ENCODE measurements at regions not wholly inside any gene's neighbourhood (a gene's known extent, or its start where the extent isn't known, plus 50 kb on each side); places are given as distances from the start of the nearest gene placed in this dataset.

DNA sequence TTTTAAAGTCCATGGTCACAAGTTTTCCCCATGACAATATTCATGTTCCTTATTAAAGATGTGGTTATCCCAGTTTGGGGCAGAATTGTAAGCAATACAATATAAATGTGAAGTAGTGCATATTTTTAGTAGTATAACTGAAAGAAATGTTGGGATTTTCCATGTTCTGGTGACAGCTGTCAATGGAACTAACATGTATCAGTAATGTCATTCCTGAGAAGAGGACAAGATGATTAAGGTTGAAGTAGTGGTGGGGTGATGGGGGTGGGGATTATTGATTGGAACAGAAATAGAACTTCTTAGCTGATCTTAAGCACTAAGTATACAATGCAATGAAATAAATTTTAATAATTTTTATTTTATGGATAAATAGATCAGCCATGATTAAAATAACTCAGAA, 81.6 kb downstream of the PDHA2 start:
- Histone ChIP-seq H3K9me1 (ENCODE audit: insufficient read depth, low read length) (no peaks in the 10 kb centered on the region), H3K27ac (ENCODE audit: insufficient read depth, low read length) (no peak overlapping the region), H3K4me1 (ENCODE audit: control insufficient read depth, insufficient read depth, low read length) (no peaks in the 10 kb centered on the region), H4K5ac (ENCODE audit: low read depth, low read length) (no peak overlapping the region), H3K4ac (ENCODE audit: low read depth, low read length) (no peak overlapping the region), H3K27me3 (ENCODE audit: control insufficient read depth, insufficient read depth, low read length) (no peaks in the 10 kb centered on the region), H2AK9ac (replicated peaks; ENCODE audit: low read depth, low read length, poor library complexity) (no peak overlapping the region), H3K4me2 (ENCODE audit: low read depth, low read length) (no peak overlapping the region), H3K18ac (ENCODE audit: low read depth, low read length) (no peak overlapping the region), H3K14ac (replicated peaks; ENCODE audit: low read depth, low read length) (no peak overlapping the region), H3K23ac (ENCODE audit: low read depth, low read length) (no peak overlapping the region), H3K56ac (ENCODE audit: extremely low read depth, insufficient read depth, low read length) (no peak overlapping the region), H2BK5ac (ENCODE audit: low read depth, low read length, poor library complexity, severe bottlenecking) (no peak overlapping the region), H3K9me3 (ENCODE audit: control insufficient read depth, insufficient read depth, low read length) (0 out of 2 replicates have a peak, but pooled peaks cover 2% of the 10 kb centered on the region), H4K91ac (ENCODE audit: insufficient read depth, low read depth, low read length) (no peak overlapping the region), H4K20me1 (ENCODE audit: insufficient read depth, low read length) (no peaks in the 10 kb centered on the region), H3K36me3 (ENCODE audit: control insufficient read depth, insufficient read depth, low read length) (no peaks in the 10 kb centered on the region), H2AFZ (replicated peaks; ENCODE audit: low read length, poor library complexity) (no peak overlapping the region), H2BK20ac (ENCODE audit: low read depth, low read length) (no peak overlapping the region), H4K8ac (ENCODE audit: low read depth in 2 of 2, low read length in 2 of 2) (no peak overlapping the region), H3K79me1 (ENCODE audit: low read depth in 1 of 2, low read length in 2 of 2) (no peaks in the 10 kb centered on the region), H2BK15ac (ENCODE audit: low read depth, low read length) (no peak overlapping the region), H2AK5ac (ENCODE audit: low read depth, low read length) (no peak overlapping the region), H2BK120ac (ENCODE audit: low read depth, low read length) (no peak overlapping the region), H3K4me3 (ENCODE audit: insufficient read depth, low read depth, low read length) (no peak overlapping the region), H3K9ac (ENCODE audit: low read depth, low read length) (no peak overlapping the region)
- no TSS peak for BruUV-seq (replicated peaks)
- TF ChIP-seq FOS (IDR thresholded peaks at IDR 0.05; ENCODE audit: low read depth, low read length) (no peak), BHLHE40 (IDR thresholded peaks at IDR 0.05; ENCODE audit: low read depth, low read length) (no peak), CEBPB (IDR thresholded peaks at IDR 0.05; ENCODE audit: low read depth, low read length) (no peak), NFE2L2 (IDR thresholded peaks at IDR 0.05; ENCODE audit: low read depth, low read length) (no peak), MAFK (IDR thresholded peaks at IDR 0.05; ENCODE audit: low read depth, low read length) (no peak), POLR2A (IDR thresholded peaks at IDR 0.05; ENCODE audit: low read depth, low read length) (no peak), CHD1 (IDR thresholded peaks at IDR 0.05; ENCODE audit: low read depth, low read length) (no peak), MXI1 (IDR thresholded peaks at IDR 0.05; ENCODE audit: borderline replicate concordance, low read depth, low read length) (no peak), RAD21 (IDR thresholded peaks at IDR 0.05; ENCODE audit: low read length) (no peak), RCOR1 (IDR thresholded peaks at IDR 0.05; ENCODE audit: insufficient replicate concordance, low read length) (no peak), RFX5 (IDR thresholded peaks at IDR 0.05; ENCODE audit: low read depth, low read length) (no peak), SMC3 (IDR thresholded peaks at IDR 0.05; ENCODE audit: low read depth, low read length) (no peak), MAZ (IDR thresholded peaks at IDR 0.05; ENCODE audit: borderline replicate concordance, low read depth, low read length) (no peak)
- TF ChIP-seq, protein P1, sequence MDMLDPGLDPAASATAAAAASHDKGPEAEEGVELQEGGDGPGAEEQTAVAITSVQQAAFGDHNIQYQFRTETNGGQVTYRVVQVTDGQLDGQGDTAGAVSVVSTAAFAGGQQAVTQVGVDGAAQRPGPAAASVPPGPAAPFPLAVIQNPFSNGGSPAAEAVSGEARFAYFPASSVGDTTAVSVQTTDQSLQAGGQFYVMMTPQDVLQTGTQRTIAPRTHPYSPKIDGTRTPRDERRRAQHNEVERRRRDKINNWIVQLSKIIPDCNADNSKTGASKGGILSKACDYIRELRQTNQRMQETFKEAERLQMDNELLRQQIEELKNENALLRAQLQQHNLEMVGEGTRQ (IDR thresholded peaks at IDR 0.05; ENCODE audit: low read depth, low read length), result no peak
- TF ChIP-seq, protein P2, sequence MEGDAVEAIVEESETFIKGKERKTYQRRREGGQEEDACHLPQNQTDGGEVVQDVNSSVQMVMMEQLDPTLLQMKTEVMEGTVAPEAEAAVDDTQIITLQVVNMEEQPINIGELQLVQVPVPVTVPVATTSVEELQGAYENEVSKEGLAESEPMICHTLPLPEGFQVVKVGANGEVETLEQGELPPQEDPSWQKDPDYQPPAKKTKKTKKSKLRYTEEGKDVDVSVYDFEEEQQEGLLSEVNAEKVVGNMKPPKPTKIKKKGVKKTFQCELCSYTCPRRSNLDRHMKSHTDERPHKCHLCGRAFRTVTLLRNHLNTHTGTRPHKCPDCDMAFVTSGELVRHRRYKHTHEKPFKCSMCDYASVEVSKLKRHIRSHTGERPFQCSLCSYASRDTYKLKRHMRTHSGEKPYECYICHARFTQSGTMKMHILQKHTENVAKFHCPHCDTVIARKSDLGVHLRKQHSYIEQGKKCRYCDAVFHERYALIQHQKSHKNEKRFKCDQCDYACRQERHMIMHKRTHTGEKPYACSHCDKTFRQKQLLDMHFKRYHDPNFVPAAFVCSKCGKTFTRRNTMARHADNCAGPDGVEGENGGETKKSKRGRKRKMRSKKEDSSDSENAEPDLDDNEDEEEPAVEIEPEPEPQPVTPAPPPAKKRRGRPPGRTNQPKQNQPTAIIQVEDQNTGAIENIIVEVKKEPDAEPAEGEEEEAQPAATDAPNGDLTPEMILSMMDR (conservative IDR thresholded peaks at IDR 0.05; ENCODE audit: low read depth, low read length), result no peak
- TF ChIP-seq, protein P3, sequence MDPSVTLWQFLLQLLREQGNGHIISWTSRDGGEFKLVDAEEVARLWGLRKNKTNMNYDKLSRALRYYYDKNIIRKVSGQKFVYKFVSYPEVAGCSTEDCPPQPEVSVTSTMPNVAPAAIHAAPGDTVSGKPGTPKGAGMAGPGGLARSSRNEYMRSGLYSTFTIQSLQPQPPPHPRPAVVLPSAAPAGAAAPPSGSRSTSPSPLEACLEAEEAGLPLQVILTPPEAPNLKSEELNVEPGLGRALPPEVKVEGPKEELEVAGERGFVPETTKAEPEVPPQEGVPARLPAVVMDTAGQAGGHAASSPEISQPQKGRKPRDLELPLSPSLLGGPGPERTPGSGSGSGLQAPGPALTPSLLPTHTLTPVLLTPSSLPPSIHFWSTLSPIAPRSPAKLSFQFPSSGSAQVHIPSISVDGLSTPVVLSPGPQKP (IDR thresholded peaks at IDR 0.05; ENCODE audit: borderline replicate concordance, low read depth, low read length), result no peak
- dilution Hi-C loops (cut with HindIII; ENCODE audit: low sequenced_read_pairs, unreplicated experiment), result no loop called here
- intact Hi-C loops (cut with micrococcal nuclease), result no loop called here
- POLR2A ChIA-PET (ENCODE audit: unreplicated experiment), result interaction anchor here (0.5 kb wide), 1 partner anchor 13 kb away, joined by 3 read pairs; no protein-coding TSS in a partner anchor
- ATAC-seq (ENCODE audit: low read depth) (no peak), DNase-seq (no peak)
- CTCF ChIA-PET, result no interaction called here
- in situ Hi-C loops (cut with MboI; ENCODE audit: low sequenced_read_pairs), result no loop called here
